ENCODE measurements at regions not wholly inside any gene's neighbourhood (a gene's known extent, or its start where the extent isn't known, plus 50 kb on each side); places are given as distances from the start of the nearest gene placed in this dataset.

DNA sequence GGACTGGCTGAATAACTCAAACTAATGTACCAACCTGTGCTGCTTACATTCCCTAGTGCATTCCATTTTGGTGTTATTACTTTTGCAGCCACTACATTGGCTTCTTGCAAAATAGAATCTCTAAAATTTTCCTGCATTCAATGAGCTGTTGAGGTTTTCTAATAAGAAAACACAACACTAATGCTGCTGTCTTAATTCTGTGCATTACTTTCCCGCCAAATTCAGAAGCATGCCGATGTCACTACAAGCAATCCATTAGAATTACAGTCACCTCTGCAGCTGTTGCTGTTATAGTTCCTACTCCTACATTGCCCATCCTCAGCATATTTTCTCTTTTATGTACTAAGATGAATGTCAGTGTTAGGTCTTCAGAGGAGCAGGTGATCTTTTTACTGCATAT is 359.5 kb downstream of the HACE1 start:
- no peak for DNase-seq (ENCODE audit: low read depth)
- TF ChIP-seq CTCF (IDR thresholded peaks at IDR 0.05; ENCODE audit: insufficient read depth, low read length): no peak

DNA sequence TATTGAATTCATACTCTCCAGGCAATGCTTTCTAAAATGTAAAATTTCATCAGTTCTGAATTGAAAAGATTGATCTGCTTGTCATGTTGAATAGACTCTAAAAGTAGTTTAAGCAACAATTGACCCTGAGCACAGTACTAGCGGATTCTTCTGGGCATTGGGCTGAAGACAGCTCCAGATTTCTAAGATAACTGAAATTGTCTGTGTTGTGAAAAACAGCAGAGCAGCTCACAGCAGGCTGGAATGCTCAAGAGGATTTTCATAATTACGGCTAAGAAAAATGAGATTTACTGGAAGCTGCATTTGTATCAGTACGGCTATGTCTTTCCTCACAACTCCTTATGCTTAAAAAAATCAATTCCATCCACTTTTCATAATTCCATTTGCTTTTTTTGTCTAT is 373.7 kb downstream of the HACE1 start:
- H3K4me3 ChIP-seq (ENCODE audit: low read depth, low read length): no peak overlapping the region
- TF ChIP-seq CTCF (IDR thresholded peaks at IDR 0.05; ENCODE audit: insufficient read depth, low read length): no peak
- DNase-seq (ENCODE audit: low read depth): no peak

More for the DNA sequence above, 359.5 kb downstream of the HACE1 start:
- H3K4me3 ChIP-seq (ENCODE audit: low read depth, low read length): no peak overlapping the region

GRCh38 chr6:104484626-104485025 is 375.1 kb downstream of the HACE1 start:
- TF ChIP-seq CTCF (IDR thresholded peaks at IDR 0.05; ENCODE audit: insufficient read depth, low read length): no peak
- no peak for DNase-seq (ENCODE audit: low read depth)
- no peak overlapping the region for H3K4me3 ChIP-seq (ENCODE audit: low read depth, low read length)

DNA sequence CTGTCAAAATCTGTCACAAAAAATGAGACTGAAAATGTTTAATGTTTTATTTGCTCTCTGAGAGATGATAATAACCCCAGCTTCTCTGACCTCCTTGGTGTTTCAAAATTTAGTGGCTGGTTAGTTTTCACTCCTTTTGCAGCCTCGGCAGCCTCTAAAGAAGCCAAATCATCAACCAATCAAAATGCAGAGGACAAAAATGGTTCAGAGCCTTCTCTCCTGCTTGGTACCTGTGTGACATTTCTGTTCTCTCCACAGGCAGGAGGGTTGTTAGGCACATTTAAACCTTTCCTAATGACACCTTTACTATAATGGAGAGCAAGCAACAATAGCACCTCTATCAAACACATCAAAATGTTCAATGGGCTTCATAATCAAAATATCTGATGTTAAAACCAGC is 375.5 kb downstream of the HACE1 start:
- no peak overlapping the region for H3K4me3 ChIP-seq (ENCODE audit: low read depth, low read length)
- no peak for TF ChIP-seq CTCF (IDR thresholded peaks at IDR 0.05; ENCODE audit: insufficient read depth, low read length)
- DNase-seq (ENCODE audit: low read depth): no peak

DNA sequence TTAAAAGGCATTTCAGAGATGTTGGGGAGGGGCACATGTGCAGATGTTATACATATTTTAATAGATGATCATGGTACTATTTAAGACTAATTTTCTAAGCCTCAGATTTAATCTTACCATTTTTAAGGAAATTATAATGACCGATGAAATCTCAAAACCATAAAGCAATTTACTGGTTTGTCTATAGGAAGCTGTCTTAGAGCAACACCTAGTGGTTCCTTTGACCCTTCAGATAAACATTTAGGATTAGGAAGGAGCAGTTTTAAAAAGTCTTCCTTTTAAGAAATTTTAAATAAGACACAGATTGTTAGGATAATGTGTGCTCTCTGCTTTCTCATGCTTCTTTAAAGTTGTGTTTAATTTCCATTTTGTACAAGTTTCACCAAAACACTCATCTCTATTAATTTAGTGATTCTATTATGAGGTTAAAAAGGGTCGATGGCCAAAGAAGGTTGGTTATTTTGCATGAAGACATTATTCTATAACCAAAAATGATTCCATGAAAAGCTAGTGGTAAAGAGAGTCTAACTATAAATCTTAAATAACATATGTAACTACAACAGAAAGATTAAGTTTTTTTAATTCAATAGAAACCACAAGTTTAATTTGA is 376.4 kb downstream of the HACE1 start:
- peak; percentile 10 for TF ChIP-seq CTCF (IDR thresholded peaks at IDR 0.05; ENCODE audit: insufficient read depth, low read length)
- peak; percentile 3 for DNase-seq (ENCODE audit: low read depth)
- H3K4me3 ChIP-seq (ENCODE audit: low read depth, low read length): no peak overlapping the region

DNA sequence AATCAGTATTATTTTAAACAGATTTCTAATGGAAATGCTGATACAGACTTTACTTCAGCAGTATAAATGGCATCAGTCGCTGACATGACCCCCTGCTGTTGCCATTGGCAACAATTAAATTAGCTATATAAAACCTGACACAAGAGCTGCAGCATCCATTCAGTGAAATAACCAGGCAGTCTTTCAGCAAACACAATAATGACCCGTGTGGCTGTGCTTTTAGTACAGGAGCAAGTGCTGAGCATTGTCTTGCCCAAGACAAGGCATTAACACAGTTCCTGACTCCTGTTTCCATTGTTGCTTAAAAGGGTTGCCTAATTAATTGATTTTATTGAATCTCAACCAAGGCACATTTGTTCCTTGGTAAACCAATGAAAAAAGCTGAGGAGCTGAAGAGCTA is 382.1 kb downstream of the HACE1 start:
- no peak for DNase-seq (ENCODE audit: low read depth)
- no peak overlapping the region for H3K4me3 ChIP-seq (ENCODE audit: low read depth, low read length)
- TF ChIP-seq CTCF (IDR thresholded peaks at IDR 0.05; ENCODE audit: insufficient read depth, low read length): no peak

DNA sequence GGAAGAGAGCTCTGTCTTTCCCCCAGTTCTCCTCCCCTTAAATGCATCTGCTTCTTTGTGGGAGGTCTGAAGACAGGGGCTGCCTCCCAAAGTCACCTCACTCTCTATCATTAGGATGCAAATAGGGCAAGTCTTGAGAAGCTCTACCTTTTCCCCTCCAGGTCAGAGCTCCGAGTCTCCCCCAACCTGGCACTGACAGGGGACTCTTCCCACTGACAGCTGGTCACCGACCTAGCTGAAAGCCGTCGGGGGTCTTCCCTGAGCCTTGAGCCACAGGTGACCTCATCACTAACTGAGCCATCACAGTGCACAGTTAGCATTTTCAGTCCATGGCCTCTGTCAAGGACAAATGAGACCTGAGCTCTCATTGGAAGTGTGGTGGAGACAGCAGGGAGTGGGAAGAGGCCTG is 386.7 kb downstream of the HACE1 start:
- DNase-seq (ENCODE audit: low read depth): no peak
- TF ChIP-seq CTCF (IDR thresholded peaks at IDR 0.05; ENCODE audit: insufficient read depth, low read length): no peak
- no peak overlapping the region for H3K4me3 ChIP-seq (ENCODE audit: low read depth, low read length)
